Activated naive CD4-positive, alpha-beta T cell treated with anti-CD3 and anti-CD28 coated beads for 36 hours (primary cell): ENCODE measurements at regions not wholly inside any gene's neighbourhood (a gene's known extent, or its start where the extent isn't known, plus 50 kb on each side); places are given as distances from the start of the nearest gene placed in this dataset.
"Not testable (repeated sequence)": the region's sequence is repeated elsewhere in the genome, so short reads cannot be mapped to it uniquely, and the experiment has no call there.

Experiments used
- CTCF ChIA-PET: fragments of 350-600 bp; sonication (Branson Sonifier 250); formaldehyde crosslinking; loops from one replicate; lab custom pipeline; 2021; ENCODE audit warnings: antibody characterized with exemption; lab: Charles Lee
- DNase-seq: peaks from one replicate; pipeline ENCODE4 v3.0.0-alpha.2; 2020
- H3K27ac Mint-ChIP-seq: one replicate; pipeline ENCODE4 v1.8.0; 2021; ENCODE audit warnings: mild to moderate bottlenecking, mixed read lengths
- H3K27me3 Mint-ChIP-seq: one replicate; pipeline ENCODE4 v1.8.0; 2021; ENCODE audit warnings: low read depth, mixed read lengths
- H3K36me3 Mint-ChIP-seq: one replicate; pipeline ENCODE4 v1.8.0; 2021; ENCODE audit warnings: low read depth, mixed read lengths
- H3K4me1 Mint-ChIP-seq: one replicate; pipeline ENCODE4 v1.8.0; 2021; ENCODE audit warnings: low read depth, mixed read lengths
- H3K4me3 Mint-ChIP-seq: one replicate; pipeline ENCODE4 v1.8.0; 2021; ENCODE audit warnings: mild to moderate bottlenecking, moderate library complexity, mixed read lengths
- H3K9me3 Mint-ChIP-seq: one replicate; pipeline ENCODE4 v1.8.0; 2021; ENCODE audit warnings: mixed read lengths
- intact Hi-C: fragments of 100-400 bp; cut with micrococcal nuclease; formaldehyde crosslinking; loops from one replicate; pipeline ENCODE4 v1.15.1; 2023

GRCh38 chr6:134436281-134436815, 118.4 kb upstream of the SGK1 start:
- H3K4me1 Mint-ChIP-seq, result peaks cover 31% of the 10 kb centered on the region
- H3K27me3 Mint-ChIP-seq, result no peaks in the 10 kb centered on the region
- CTCF ChIA-PET, result interaction anchor here (0.7 to 1.3 kb wide), 4 partner anchors 10 to 280 kb away, joined by 3 to 4 read pairs (median 3); no protein-coding TSS in a partner anchor
- peak overlapping the region; percentile 44 for H3K4me3 Mint-ChIP-seq
- H3K36me3 Mint-ChIP-seq, result no peaks in the 10 kb centered on the region
- H3K9me3 Mint-ChIP-seq, result no peaks in the 10 kb centered on the region
- H3K27ac Mint-ChIP-seq, result peak overlapping the region; percentile 86
- peak; percentile 88 for DNase-seq
- intact Hi-C loops, result loop anchor here (1.0 to 2.0 kb wide), 8 partner anchors 12 to 262 kb away; no protein-coding TSS in a partner anchor

GRCh38 chr6:134435814-134436280, 117.9 kb upstream of the SGK1 start:
- Mint-ChIP-seq H3K9me3 (no peaks in the 10 kb centered on the region), H3K4me1 (peaks cover 31% of the 10 kb centered on the region), H3K4me3 (no peak overlapping the region), H3K36me3 (no peaks in the 10 kb centered on the region), H3K27me3 (no peaks in the 10 kb centered on the region), H3K27ac (peak overlapping the region; percentile 86)
- CTCF ChIA-PET, result interaction anchor here (0.7 to 1.3 kb wide), 3 partner anchors 9 to 279 kb away, joined by 3 to 4 read pairs (median 3); no protein-coding TSS in a partner anchor
- intact Hi-C loops, result loop anchor here (1.0 to 2.0 kb wide), 8 partner anchors 12 to 262 kb away; no protein-coding TSS in a partner anchor
- no peak for DNase-seq

- H3K27ac Mint-ChIP-seq, result peak overlapping the region; percentile 63
- no peaks in the 10 kb centered on the region for H3K27me3 Mint-ChIP-seq
- H3K4me1 Mint-ChIP-seq, result peaks cover 31% of the 10 kb centered on the region
- DNase-seq, result no peak
- intact Hi-C loops, result no loop called here
- H3K36me3 Mint-ChIP-seq, result no peaks in the 10 kb centered on the region
- CTCF ChIA-PET, result interaction anchor here (0.8 kb wide), 1 partner anchor 206 kb away, joined by 3 read pairs; no protein-coding TSS in a partner anchor
- no peaks in the 10 kb centered on the region for H3K9me3 Mint-ChIP-seq
- H3K4me3 Mint-ChIP-seq, result no peak overlapping the region
Measured at GRCh38 chr6:134434019-134434942, 116.4 kb upstream of the SGK1 start.

GRCh38 chr6:134432036-134432435, 114.1 kb upstream of the SGK1 start:
- Mint-ChIP-seq H3K9me3 (no peaks in the 10 kb centered on the region), H3K27me3 (no peaks in the 10 kb centered on the region), H3K4me3 (no peak overlapping the region), H3K36me3 (no peaks in the 10 kb centered on the region), H3K27ac (no peak overlapping the region), H3K4me1 (peaks cover 19% of the 10 kb centered on the region)
- intact Hi-C loops, result no loop called here
- CTCF ChIA-PET, result interaction anchor here (0.6 kb wide), 1 partner anchor 163 kb away, joined by 5 read pairs; no protein-coding TSS in a partner anchor
- no peak for DNase-seq

- CTCF ChIA-PET, result interaction anchor here (0.6 kb wide), 1 partner anchor 163 kb away, joined by 5 read pairs; no protein-coding TSS in a partner anchor
- intact Hi-C loops, result no loop called here
- Mint-ChIP-seq H3K4me1 (peaks cover 15% of the 10 kb centered on the region), H3K9me3 (no peaks in the 10 kb centered on the region), H3K36me3 (no peaks in the 10 kb centered on the region), H3K4me3 (no peak overlapping the region), H3K27me3 (no peaks in the 10 kb centered on the region), H3K27ac (no peak overlapping the region)
- DNase-seq, result no peak
Measured at GRCh38 chr6:134431421-134431859, 113.5 kb upstream of the SGK1 start.

- Mint-ChIP-seq H3K4me3 (no peak overlapping the region), H3K9me3 (no peaks in the 10 kb centered on the region), H3K36me3 (no peaks in the 10 kb centered on the region), H3K4me1 (peaks cover 11% of the 10 kb centered on the region), H3K27ac (no peak overlapping the region), H3K27me3 (no peaks in the 10 kb centered on the region)
- intact Hi-C loops, result no loop called here
- DNase-seq, result no peak
- CTCF ChIA-PET, result no interaction called here
Measured at GRCh38 chr6:134429861-134430380, 112.0 kb upstream of the SGK1 start.

GRCh38 chr6:134427721-134428120, 109.8 kb upstream of the SGK1 start:
- Mint-ChIP-seq H3K36me3 (no peaks in the 10 kb centered on the region), H3K4me3 (no peak overlapping the region), H3K4me1 (peaks cover 22% of the 10 kb centered on the region), H3K27ac (no peak overlapping the region), H3K27me3 (no peaks in the 10 kb centered on the region), H3K9me3 (no peaks in the 10 kb centered on the region)
- CTCF ChIA-PET, result interaction anchor here (0.6 kb wide), 1 partner anchor 55 kb away, joined by 4 read pairs; no protein-coding TSS in a partner anchor
- no peak for DNase-seq
- intact Hi-C loops, result no loop called here

- H3K4me1 Mint-ChIP-seq, result peaks cover 25% of the 10 kb centered on the region
- DNase-seq, result no peak
- no peaks in the 10 kb centered on the region for H3K9me3 Mint-ChIP-seq
- intact Hi-C loops, result no loop called here
- H3K27me3 Mint-ChIP-seq, result no peaks in the 10 kb centered on the region
- H3K27ac Mint-ChIP-seq, result no peak overlapping the region
- CTCF ChIA-PET, result interaction anchor here (1.4 kb wide), 1 partner anchor 9 kb away, joined by 3 read pairs; no protein-coding TSS in a partner anchor
- H3K4me3 Mint-ChIP-seq, result no peak overlapping the region
- H3K36me3 Mint-ChIP-seq, result no peaks in the 10 kb centered on the region
Measured at GRCh38 chr6:134426623-134427022, 108.7 kb upstream of the SGK1 start.

- not testable (repeated sequence) for H3K4me3 Mint-ChIP-seq, DNase-seq, H3K27ac Mint-ChIP-seq, H3K9me3 Mint-ChIP-seq, H3K36me3 Mint-ChIP-seq, H3K27me3 Mint-ChIP-seq
- peaks cover 25% of the 10 kb centered on the region for H3K4me1 Mint-ChIP-seq
- intact Hi-C loops, result loop anchor here (1.0 to 2.0 kb wide), 3 partner anchors 27 to 179 kb away; no protein-coding TSS in a partner anchor
- CTCF ChIA-PET, result interaction anchor here (1.4 kb wide), 2 partner anchors 10 to 215 kb away, joined by 3 read pairs; no protein-coding TSS in a partner anchor
Measured at GRCh38 chr6:134425917-134426316, 108.0 kb upstream of the SGK1 start.

- Mint-ChIP-seq H3K9me3 (no peaks in the 10 kb centered on the region), H3K36me3 (no peaks in the 10 kb centered on the region), H3K4me1 (peaks cover 25% of the 10 kb centered on the region), H3K27ac (no peak overlapping the region), H3K27me3 (no peaks in the 10 kb centered on the region), H3K4me3 (no peak overlapping the region)
- DNase-seq, result no peak
- intact Hi-C loops, result loop anchor here (1.0 to 2.0 kb wide), 3 partner anchors 27 to 178 kb away; no protein-coding TSS in a partner anchor
- CTCF ChIA-PET, result interaction anchor here (0.7 to 1.4 kb wide), 2 partner anchors 215 to 1000 kb away, joined by 3 read pairs; no protein-coding TSS in a partner anchor
Measured at GRCh38 chr6:134425513-134425912, 107.6 kb upstream of the SGK1 start.

- CTCF ChIA-PET, result interaction anchor here (0.7 to 1.4 kb wide), 2 partner anchors 216 to 1001 kb away, joined by 3 read pairs; no protein-coding TSS in a partner anchor
- Mint-ChIP-seq H3K36me3 (no peaks in the 10 kb centered on the region), H3K4me1 (peaks cover 25% of the 10 kb centered on the region), H3K9me3 (no peaks in the 10 kb centered on the region), H3K4me3 (no peak overlapping the region), H3K27ac (peak overlapping the region; percentile 43), H3K27me3 (no peaks in the 10 kb centered on the region)
- intact Hi-C loops, result loop anchor here (1.0 to 2.0 kb wide), 4 partner anchors 12 to 177 kb away; no protein-coding TSS in a partner anchor
- DNase-seq, result peak; percentile 31
Measured at GRCh38 chr6:134424798-134425170, 106.9 kb upstream of the SGK1 start.
